LNCaP clone FGC (cell line): ENCODE measurements at regions not wholly inside any gene's neighbourhood (a gene's known extent, or its start where the extent isn't known, plus 50 kb on each side); places are given as distances from the start of the nearest gene placed in this dataset.

Source experiments
- DNase-seq: peaks from one replicate; pipeline ENCODE4 v3.0.0-alpha.2; 2011; ENCODE audit warnings: low read depth
- H3K4me3 ChIP-seq: 2 replicates; pipeline ENCODE4 v1.5.1; 2011; ENCODE audit warnings: mild to moderate bottlenecking, low read depth, low read length, control low read depth
- TF ChIP-seq, protein P1 (sequence below): IDR thresholded peaks from 2 replicates; pipeline ENCODE4 v1.5.1; 2012; ENCODE audit warnings: mild to moderate bottlenecking; ENCODE audit not compliant: control insufficient read depth, insufficient read depth; ENCODE audit errors: extremely low read depth

DNA sequence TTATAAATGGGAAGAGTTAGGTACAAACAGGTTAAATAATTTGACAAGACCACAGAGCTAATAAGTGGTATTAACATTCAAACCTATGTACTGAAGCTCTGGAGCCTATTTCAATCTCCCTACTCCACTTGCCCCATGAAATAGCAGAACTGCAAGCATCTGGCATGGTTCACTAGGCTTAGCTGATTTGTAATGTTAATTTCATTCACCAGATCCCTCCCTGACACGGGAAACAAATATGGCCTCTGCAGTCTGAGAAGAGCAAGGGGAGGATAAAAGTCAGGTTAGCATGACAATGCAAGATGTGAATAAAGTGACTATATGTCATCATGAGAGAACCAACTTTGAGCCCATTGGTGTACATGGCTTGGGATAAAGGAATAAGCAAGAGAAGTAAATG is 428.8 kb downstream of the BRINP1 start:
- no peak overlapping the region for H3K4me3 ChIP-seq
- TF ChIP-seq, protein P1, sequence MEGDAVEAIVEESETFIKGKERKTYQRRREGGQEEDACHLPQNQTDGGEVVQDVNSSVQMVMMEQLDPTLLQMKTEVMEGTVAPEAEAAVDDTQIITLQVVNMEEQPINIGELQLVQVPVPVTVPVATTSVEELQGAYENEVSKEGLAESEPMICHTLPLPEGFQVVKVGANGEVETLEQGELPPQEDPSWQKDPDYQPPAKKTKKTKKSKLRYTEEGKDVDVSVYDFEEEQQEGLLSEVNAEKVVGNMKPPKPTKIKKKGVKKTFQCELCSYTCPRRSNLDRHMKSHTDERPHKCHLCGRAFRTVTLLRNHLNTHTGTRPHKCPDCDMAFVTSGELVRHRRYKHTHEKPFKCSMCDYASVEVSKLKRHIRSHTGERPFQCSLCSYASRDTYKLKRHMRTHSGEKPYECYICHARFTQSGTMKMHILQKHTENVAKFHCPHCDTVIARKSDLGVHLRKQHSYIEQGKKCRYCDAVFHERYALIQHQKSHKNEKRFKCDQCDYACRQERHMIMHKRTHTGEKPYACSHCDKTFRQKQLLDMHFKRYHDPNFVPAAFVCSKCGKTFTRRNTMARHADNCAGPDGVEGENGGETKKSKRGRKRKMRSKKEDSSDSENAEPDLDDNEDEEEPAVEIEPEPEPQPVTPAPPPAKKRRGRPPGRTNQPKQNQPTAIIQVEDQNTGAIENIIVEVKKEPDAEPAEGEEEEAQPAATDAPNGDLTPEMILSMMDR = no peak
- no peak for DNase-seq

DNA sequence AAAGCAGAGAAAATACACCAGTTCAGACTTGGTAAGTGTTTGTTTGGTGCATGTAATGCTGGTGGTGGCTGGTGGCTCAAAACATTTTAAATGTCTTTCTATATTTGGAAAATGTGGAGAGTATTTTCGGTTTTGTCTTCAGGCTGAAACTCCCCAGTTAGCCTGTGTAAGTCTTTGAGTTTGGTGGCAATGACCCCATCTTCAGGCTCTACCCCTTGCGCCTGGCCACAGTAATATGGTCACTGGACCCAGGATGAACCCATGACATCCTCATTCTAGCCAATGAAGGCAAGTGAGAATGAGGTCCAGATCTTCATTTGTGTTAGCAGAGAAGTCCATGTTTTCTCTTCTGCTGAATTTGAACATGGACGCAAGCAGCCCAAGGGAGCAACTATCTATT is 422.6 kb downstream of the BRINP1 start:
- H3K4me3 ChIP-seq = no peak overlapping the region
- TF ChIP-seq, protein P1 = no peak
- DNase-seq = no peak

GRCh38 chr9:118954857-118955256 is 414.4 kb downstream of the BRINP1 start:
- DNase-seq = no peak
- TF ChIP-seq, protein P1 = no peak
- no peak overlapping the region for H3K4me3 ChIP-seq

- DNase-seq = no peak
- TF ChIP-seq, protein P1 = no peak
- H3K4me3 ChIP-seq = no peak overlapping the region
Measured at GRCh38 chr9:118957585-118957984, 411.6 kb downstream of the BRINP1 start.

DNA sequence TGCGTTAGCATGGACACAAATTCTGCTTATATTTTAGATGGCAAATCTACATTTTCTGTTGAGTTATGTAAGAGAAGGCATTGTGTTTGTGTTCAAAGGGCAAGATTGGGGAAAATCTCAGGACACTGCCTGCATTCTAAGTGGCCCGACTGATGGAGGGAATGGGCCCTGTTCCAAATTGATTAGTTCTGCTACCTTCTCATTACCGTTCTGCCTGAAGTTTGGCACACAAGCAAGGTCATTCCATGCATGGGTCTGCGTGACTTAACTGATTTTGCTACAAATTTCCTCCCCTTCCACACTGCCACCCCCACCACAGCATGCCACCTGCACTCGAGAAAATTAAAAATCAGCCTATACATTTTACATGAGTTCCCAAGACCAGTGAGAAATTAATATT is 409.9 kb downstream of the BRINP1 start:
- no peak overlapping the region for H3K4me3 ChIP-seq
- TF ChIP-seq, protein P1 = no peak
- no peak for DNase-seq

- H3K4me3 ChIP-seq = no peak overlapping the region
- TF ChIP-seq, protein P1 = no peak
- DNase-seq = no peak
Measured at GRCh38 chr9:118961857-118962256, 407.4 kb downstream of the BRINP1 start.

DNA sequence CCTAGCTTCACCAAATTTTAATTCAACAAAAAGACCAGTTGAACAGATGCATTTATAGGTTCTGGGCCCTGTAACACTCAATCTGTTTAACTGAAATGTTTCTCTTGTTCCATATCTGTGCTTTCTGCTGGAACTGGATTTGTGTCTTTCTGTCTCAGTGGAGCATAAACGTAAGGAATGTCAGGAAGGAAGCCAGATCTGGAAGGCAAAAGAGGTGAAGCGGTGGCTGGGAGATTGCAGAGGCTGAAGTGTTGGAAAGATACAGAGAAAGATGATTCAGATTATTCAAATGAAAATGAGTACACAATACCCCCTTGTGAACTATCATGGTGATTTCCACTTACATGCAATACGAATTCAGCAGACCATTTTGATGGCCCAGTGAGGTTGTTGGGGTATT is 406.8 kb downstream of the BRINP1 start:
- TF ChIP-seq, protein P1 = no peak
- no peak overlapping the region for H3K4me3 ChIP-seq
- DNase-seq = no peak
